CD4-positive, alpha-beta T cell (primary cell): ENCODE measurements at regions not wholly inside any gene's neighbourhood (a gene's known extent, or its start where the extent isn't known, plus 50 kb on each side); places are given as distances from the start of the nearest gene placed in this dataset.

Experiments
- ATAC-seq: fragments of 200-7000 bp; cut with Tn5 transposase; one replicate; pipeline ENCODE4 v1.10.0; 2022; ENCODE audit warnings: mild to moderate bottlenecking; ENCODE audit not compliant: poor library complexity
- CTCF ChIA-PET: fragments of 350-600 bp; sonication (Branson Sonifier 250); formaldehyde crosslinking; loops from one replicate; lab custom pipeline; 2021; ENCODE audit warnings: antibody characterized with exemption, inconsistent platforms; lab: Charles Lee
- POLR2A ChIA-PET: fragments of 350-600 bp; sonication (Branson Sonifier 250); formaldehyde crosslinking; loops from one replicate; lab custom pipeline; 2021; ENCODE audit warnings: antibody characterized with exemption, inconsistent platforms; lab: Charles Lee
- DNase-seq, 14 experiments: peaks; one replicate each; pipeline ENCODE4 v3.0.0-alpha.2; 2013 to 2020; ENCODE audit warnings: mixed read lengths in 2 of 14
- H3K27ac ChIP-seq, 2 donors: one replicate each; pipeline versions ENCODE4 v1.5.1 to v1.7.0; 2013; ENCODE audit warnings: low read length in 2 of 2, low read depth in 1 of 2, mild to moderate bottlenecking in 1 of 2
- H3K27me3 ChIP-seq, 2 experiments: 1 replicate in 1 of 2; 2 replicates in 1 of 2; pipeline versions ENCODE4 v1.6.1 to v1.7.0; 2013; ENCODE audit warnings: low read length in 2 of 2, control low read depth in 1 of 2, mild to moderate bottlenecking in 1 of 2, moderate library complexity in 1 of 2; ENCODE audit not compliant: insufficient read depth in 2 of 2, control insufficient read depth in 1 of 2
- H3K36me3 ChIP-seq: one replicate; pipeline ENCODE4 v1.6.1; 2013; ENCODE audit warnings: low read length, control low read depth; ENCODE audit not compliant: insufficient read depth
- H3K4me1 ChIP-seq: one replicate; pipeline ENCODE4 v1.6.1; 2013; ENCODE audit warnings: low read length, control low read depth; ENCODE audit not compliant: insufficient read depth
- H3K4me3 ChIP-seq: one replicate; pipeline ENCODE4 v1.5.1; 2013; ENCODE audit warnings: mild to moderate bottlenecking, low read length, moderate library complexity
- H3K9me3 ChIP-seq, 2 experiments: 1 replicate in 1 of 2; 2 replicates in 1 of 2; pipeline versions ENCODE4 v1.6.1 to v1.7.0; 2013; ENCODE audit warnings: low read length in 2 of 2, mild to moderate bottlenecking in 2 of 2, control low read depth in 1 of 2, moderate library complexity in 1 of 2; ENCODE audit not compliant: control insufficient read depth in 1 of 2, insufficient read depth in 1 of 2
- H3K27ac Mint-ChIP-seq: one replicate; pipeline ENCODE4 v1.8.0; 2020; ENCODE audit warnings: mixed read lengths
- H3K27me3 Mint-ChIP-seq: one replicate; pipeline ENCODE4 v1.8.0; 2021; ENCODE audit warnings: mixed read lengths
- H3K36me3 Mint-ChIP-seq: one replicate; pipeline ENCODE4 v1.8.0; 2021; ENCODE audit warnings: low read depth, mixed read lengths
- H3K4me1 Mint-ChIP-seq: one replicate; pipeline ENCODE4 v1.8.0; 2021; ENCODE audit warnings: low read depth, mixed read lengths
- H3K4me3 Mint-ChIP-seq: one replicate; pipeline ENCODE4 v1.8.0; 2020; ENCODE audit warnings: mild to moderate bottlenecking, mixed read lengths
- H3K9me3 Mint-ChIP-seq: one replicate; pipeline ENCODE4 v1.8.0; 2020; ENCODE audit warnings: mixed read lengths
- CTCF ChIP-seq: fragments of 200-600 bp; IDR thresholded peaks from one replicate; pipeline ENCODE4 v1.8.0; 2022; ENCODE audit warnings: antibody characterized with exemption, mild to moderate bottlenecking
- intact Hi-C, 2 experiments: fragments of 100-400 bp; cut with DNase I in 1 of 2; cut with micrococcal nuclease in 1 of 2; formaldehyde crosslinking; loops; one replicate each; pipeline versions ENCODE4 v1.15.1 to v1.9.0; 2023 to 2025; cut with DNase I, micrococcal nuclease

GRCh38 chr21:24935991-24936390 is 671.3 kb downstream of the MRPL39 start:
- Histone ChIP-seq H3K27ac (no peak overlapping the region), H3K36me3 (no peaks in the 10 kb centered on the region), H3K9me3 (no peaks in the 10 kb centered on the region), H3K4me3 (no peak overlapping the region), H3K4me1 (no peaks in the 10 kb centered on the region), H3K27me3 (no peaks in the 10 kb centered on the region)
- Mint-ChIP-seq H3K9me3 (no peaks in the 10 kb centered on the region), H3K27ac (no peak overlapping the region), H3K27me3 (no peaks in the 10 kb centered on the region), H3K4me1 (no peaks in the 10 kb centered on the region), H3K36me3 (no peaks in the 10 kb centered on the region), H3K4me3 (no peak overlapping the region)
- intact Hi-C loops: no loop called here
- ChIA-PET CTCF (no interaction called here), POLR2A (no interaction called here)
- no peak for DNase-seq
- ATAC-seq: no peak
- no peak for TF ChIP-seq CTCF

- intact Hi-C loops: no loop called here
- Histone ChIP-seq H3K27ac (no peak overlapping the region), H3K27me3 (no peaks in the 10 kb centered on the region), H3K36me3 (no peaks in the 10 kb centered on the region), H3K9me3 (peaks cover 0 to 4% of the 10 kb centered on the region in 2 experiments), H3K4me1 (no peaks in the 10 kb centered on the region), H3K4me3 (no peak overlapping the region)
- Mint-ChIP-seq H3K9me3 (peaks cover 14% of the 10 kb centered on the region), H3K27ac (no peak overlapping the region), H3K36me3 (no peaks in the 10 kb centered on the region), H3K4me1 (no peaks in the 10 kb centered on the region), H3K27me3 (no peaks in the 10 kb centered on the region), H3K4me3 (no peak overlapping the region)
- POLR2A ChIA-PET: no interaction called here
- TF ChIP-seq CTCF: no peak
- ATAC-seq (no peak), DNase-seq (no peak)
- CTCF ChIA-PET: no interaction called here
These were observed 696.7 kb downstream of the MRPL39 start for GRCh38 chr21:24910591-24910990.

- H3K27ac Mint-ChIP-seq: no peak overlapping the region
- H3K36me3 Mint-ChIP-seq: no peaks in the 10 kb centered on the region
- H3K27me3 ChIP-seq: no peaks in the 10 kb centered on the region
- H3K27ac ChIP-seq: no peak overlapping the region
- no peaks in the 10 kb centered on the region for H3K4me1 Mint-ChIP-seq
- no peak overlapping the region for H3K4me3 ChIP-seq
- POLR2A ChIA-PET: no interaction called here
- H3K27me3 Mint-ChIP-seq: no peaks in the 10 kb centered on the region
- no peak for DNase-seq
- no peak for ATAC-seq
- H3K36me3 ChIP-seq: no peaks in the 10 kb centered on the region
- intact Hi-C loops: no loop called here
- no peaks in the 10 kb centered on the region for H3K9me3 Mint-ChIP-seq
- no peaks in the 10 kb centered on the region for H3K4me1 ChIP-seq
- TF ChIP-seq CTCF: no peak
- no peak overlapping the region for H3K4me3 Mint-ChIP-seq
- peaks cover 0 to 4% of the 10 kb centered on the region in 2 experiments for H3K9me3 ChIP-seq
- CTCF ChIA-PET: no interaction called here
These were observed 703.2 kb downstream of the MRPL39 start for GRCh38 chr21:24903994-24904635.
